NB4 (cell line): ENCODE measurements at regions not wholly inside any gene's neighbourhood (a gene's known extent, or its start where the extent isn't known, plus 50 kb on each side); places are given as distances from the start of the nearest gene placed in this dataset.

Experiments
- DNase-seq: peaks from one replicate; pipeline ENCODE4 v3.0.0; 2010; ENCODE audit warnings: low read depth
- H3K4me3 ChIP-seq: one replicate; pipeline ENCODE4 v1.5.1; 2011; ENCODE audit warnings: mild to moderate bottlenecking, low read depth, low read length, moderate library complexity
- CTCF ChIP-seq: IDR thresholded peaks from one replicate; pipeline ENCODE4 v1.5.1; 2012; ENCODE audit warnings: low read depth, low read length
- MYC ChIP-seq: IDR thresholded peaks from 2 replicates; pipeline ENCODE4 v1.6.1; 2011; ENCODE audit warnings: low read depth, low read length
- POLR2A ChIP-seq: IDR thresholded peaks from 2 replicates; pipeline ENCODE4 v1.6.1; 2011; ENCODE audit warnings: mild to moderate bottlenecking; ENCODE audit not compliant: insufficient read length; ENCODE audit errors: extremely low read depth
- TF ChIP-seq, protein P1 (sequence below): IDR thresholded peaks from 2 replicates; pipeline ENCODE4 v1.6.1; 2011; ENCODE audit warnings: low read depth, low read length

DNA sequence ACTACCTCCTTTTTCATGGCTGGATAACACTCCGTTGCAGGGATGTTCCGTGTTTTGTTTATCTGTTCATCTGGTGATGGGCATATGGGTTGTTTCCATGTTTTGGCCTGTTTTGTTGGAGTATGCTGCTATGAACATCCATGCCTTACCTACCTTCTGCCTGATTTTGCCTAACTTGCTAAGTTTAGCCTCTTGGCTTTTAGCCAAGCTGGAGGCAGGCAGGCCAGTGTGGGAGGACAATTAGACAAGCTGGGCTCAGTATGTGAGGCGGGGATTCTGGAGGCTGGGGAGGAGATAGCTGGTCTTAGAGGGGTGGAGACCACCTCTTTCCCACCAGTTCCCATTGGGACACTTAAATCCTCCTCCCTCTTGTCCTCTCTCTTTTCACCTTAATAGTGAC lies 98.4 kb upstream of the WNT4 start:
- TF ChIP-seq MYC (no peak), POLR2A (no peak), CTCF (no peak)
- TF ChIP-seq, protein P1, sequence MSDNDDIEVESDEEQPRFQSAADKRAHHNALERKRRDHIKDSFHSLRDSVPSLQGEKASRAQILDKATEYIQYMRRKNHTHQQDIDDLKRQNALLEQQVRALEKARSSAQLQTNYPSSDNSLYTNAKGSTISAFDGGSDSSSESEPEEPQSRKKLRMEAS = no peak
- H3K4me3 ChIP-seq = no peak overlapping the region
- no peak for DNase-seq

GRCh38 chr1:22241811-22242210 lies 98.9 kb upstream of the WNT4 start:
- no peak for TF ChIP-seq CTCF
- no peak for DNase-seq
- no peak overlapping the region for H3K4me3 ChIP-seq

DNA sequence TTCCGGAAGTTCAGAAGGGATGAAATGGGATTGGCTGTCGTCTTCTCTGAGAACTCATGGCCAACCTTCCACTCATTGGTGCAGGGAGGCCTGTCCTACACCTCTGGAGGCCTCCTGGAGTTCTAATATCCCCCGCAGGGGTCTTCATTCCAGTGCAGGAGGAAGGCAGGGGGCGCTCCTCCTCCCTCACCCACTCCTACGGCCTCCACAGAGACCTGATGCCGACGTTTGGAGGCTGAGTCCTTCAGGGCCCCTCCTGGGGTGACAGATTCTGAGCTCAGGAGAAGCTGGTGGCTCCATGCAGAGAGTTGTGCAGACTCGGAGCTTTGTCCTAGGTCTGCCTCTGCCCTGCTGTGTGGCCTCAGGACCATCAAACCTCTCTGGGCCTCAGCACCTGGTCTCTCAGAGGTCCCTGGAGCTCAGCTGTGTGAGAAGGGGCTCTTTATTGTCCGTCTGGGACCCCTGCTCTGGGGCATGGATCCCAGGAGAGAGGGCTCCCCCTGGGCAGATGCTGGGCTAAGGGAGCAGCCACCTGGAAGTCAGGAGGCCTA lies 102.3 kb upstream of the WNT4 start:
- TF ChIP-seq CTCF = peak; percentile 4
- TF ChIP-seq MYC = no peak
- DNase-seq = no peak
- no peak overlapping the region for H3K4me3 ChIP-seq

DNA sequence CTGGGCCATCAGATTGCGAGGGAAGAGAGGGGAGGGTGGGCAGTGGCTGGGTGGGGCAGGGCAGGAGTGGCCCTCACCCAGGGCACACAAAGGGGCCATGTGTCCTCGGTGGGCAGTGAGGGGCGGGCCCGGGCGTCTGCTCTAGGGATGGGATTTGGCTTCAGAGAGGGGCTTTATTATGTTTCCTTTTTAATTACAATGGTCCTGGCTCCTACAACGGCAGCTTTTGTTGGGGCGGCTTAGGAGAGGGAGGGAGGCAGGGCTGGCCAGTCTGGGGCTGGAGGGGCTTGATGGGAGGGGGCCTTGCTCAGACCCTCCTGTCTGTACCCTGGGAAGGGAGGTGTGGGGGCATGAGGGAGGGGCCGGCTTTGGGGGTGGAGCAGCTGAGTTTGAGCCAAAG lies 102.8 kb upstream of the WNT4 start:
- H3K4me3 ChIP-seq = no peak overlapping the region
- DNase-seq = no peak
- TF ChIP-seq POLR2A (no peak), MYC (no peak), CTCF (no peak)
- TF ChIP-seq, protein P1 = no peak

GRCh38 chr1:22246755-22247480 lies 104.0 kb upstream of the WNT4 start:
- no peak overlapping the region for H3K4me3 ChIP-seq
- DNase-seq = no peak
- TF ChIP-seq, protein P1 = no peak
- TF ChIP-seq CTCF (no peak), MYC (no peak), POLR2A (no peak)

DNA sequence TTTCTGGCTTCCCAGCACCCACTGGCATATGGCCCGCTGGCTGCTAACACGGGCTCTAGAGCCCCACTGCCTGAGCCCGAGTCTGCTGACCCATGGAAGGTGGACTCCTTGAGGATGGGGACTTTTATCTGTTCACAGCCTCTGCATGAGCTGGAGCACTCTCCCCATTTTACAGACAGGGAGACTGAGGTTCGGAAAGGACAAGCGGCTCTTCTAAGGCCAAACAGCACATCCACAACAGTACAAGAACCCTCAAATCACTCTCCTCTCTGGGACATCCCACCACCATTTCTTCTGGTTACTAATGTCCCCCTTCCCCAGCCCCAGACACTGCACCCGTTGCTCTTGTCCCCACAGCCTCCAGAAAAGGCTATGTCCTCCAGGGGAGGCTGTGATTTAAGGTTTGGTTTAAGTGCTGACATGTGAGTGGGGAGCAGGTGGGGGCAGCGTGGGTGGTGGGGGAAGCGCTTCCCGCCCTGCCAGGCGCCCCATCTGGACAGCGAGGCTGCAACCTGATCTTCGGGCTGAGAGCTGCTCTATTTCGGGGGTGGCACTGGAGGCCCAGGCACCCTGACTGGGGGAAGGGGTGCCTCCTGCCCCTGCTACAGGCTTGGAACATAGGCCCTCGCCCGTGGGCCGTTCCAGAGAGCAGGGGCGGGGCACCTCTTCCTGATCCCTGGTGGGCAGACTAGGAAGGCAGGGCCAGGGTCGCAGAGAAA lies 104.8 kb upstream of the WNT4 start:
- TF ChIP-seq, protein P1 = no peak
- no peak for TF ChIP-seq CTCF
- no peak for DNase-seq
- H3K4me3 ChIP-seq = no peak overlapping the region
